GM23248 (cell line): ENCODE measurements at regions not wholly inside any gene's neighbourhood (a gene's known extent, or its start where the extent isn't known, plus 50 kb on each side); places are given as distances from the start of the nearest gene placed in this dataset.

Experiments
- EZH2 ChIP-seq: fragments of 200-600 bp; sonication (generic); IDR thresholded peaks from 2 replicates; pipeline ENCODE4 v1.6.1; 2018; ENCODE audit warnings: antibody characterized with exemption, mild to moderate bottlenecking; ENCODE audit not compliant: insufficient read depth, poor library complexity, severe bottlenecking
- EZH2phosphoT487 ChIP-seq: fragments of 200-600 bp; sonication (generic); IDR thresholded peaks from 2 replicates; pipeline ENCODE4 v1.6.1; 2018; ENCODE audit warnings: antibody characterized with exemption, moderate library complexity, mild to moderate bottlenecking, low read depth; ENCODE audit not compliant: insufficient read depth

- TF ChIP-seq EZH2 (no peak), EZH2phosphoT487 (no peak)
Measured at GRCh38 chr20:24840121-24840713, 108.9 kb upstream of the CST7 start.
